Mammary epithelial cell (primary cell): ENCODE measurements at regions not wholly inside any gene's neighbourhood (a gene's known extent, or its start where the extent isn't known, plus 50 kb on each side); places are given as distances from the start of the nearest gene placed in this dataset.

Experiments
- CTCF ChIP-seq, 2 donors: IDR thresholded peaks in 1 of 2; conservative IDR thresholded peaks in 1 of 2; 2 replicates each; pipeline ENCODE4 v1.5.1; 2011 to 2012; ENCODE audit warnings: inconsistent platforms in 2 of 2, low read length in 2 of 2, mild to moderate bottlenecking in 2 of 2, control low read depth in 1 of 2, low read depth in 1 of 2; ENCODE audit not compliant: insufficient read depth in 1 of 2; ENCODE audit errors: extremely low read depth in 1 of 2
- EZH2 ChIP-seq: IDR thresholded peaks from 2 replicates; pipeline ENCODE4 v1.6.1; 2012; ENCODE audit warnings: low read length, inconsistent platforms, borderline replicate concordance

DNA sequence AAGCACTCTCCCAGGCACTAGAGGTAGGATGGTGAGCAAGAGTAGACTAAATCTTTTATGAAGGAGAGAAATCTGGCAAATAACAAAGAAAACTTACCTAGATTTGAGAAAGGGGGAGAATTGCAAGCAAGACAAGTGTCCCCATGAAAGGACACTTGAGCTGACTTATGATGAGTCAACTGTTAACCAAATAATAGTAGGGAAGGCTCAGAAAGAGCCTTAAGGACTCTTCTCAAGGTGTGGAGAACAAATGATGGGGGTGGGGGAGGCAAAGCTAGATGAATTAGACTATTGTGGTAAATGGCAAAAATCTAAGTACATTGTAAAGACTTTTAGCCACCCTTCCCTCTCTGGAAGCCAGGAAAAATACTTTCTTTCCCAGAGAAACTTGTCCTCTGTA is 77.6 kb upstream of the RASA1 start:
- no peak for TF ChIP-seq EZH2
- TF ChIP-seq CTCF (conservative IDR thresholded peaks at IDR 0.05 in 1 of 2, IDR thresholded peaks at IDR 0.05 in 1 of 2; ENCODE audit: extremely low read depth in 1 of 2, insufficient read depth in 1 of 2, low read depth in 1 of 2, low read length in 2 of 2) = no peak
